Right lobe of liver (tissue), 6 donors: ENCODE measurements at regions not wholly inside any gene's neighbourhood (a gene's known extent, or its start where the extent isn't known, plus 50 kb on each side); places are given as distances from the start of the nearest gene placed in this dataset.

Source experiments
- ATAC-seq, 4 donors: fragments of 200-7000 bp; cut with Tn5 transposase; one replicate each; pipeline ENCODE4 v1.9.1; 2020; ENCODE audit warnings: mild to moderate bottlenecking in 4 of 4, moderate library complexity in 4 of 4
- DNase-seq, 3 donors: peaks; one replicate each; pipeline ENCODE4 v3.0.0-alpha.2; 2020
- H3K27ac ChIP-seq, 3 donors: fragments of 200-600 bp; one replicate each; pipeline ENCODE4 v1.8.0; 2022
- H3K27me3 ChIP-seq, 2 donors: fragments of 200-600 bp; one replicate each; pipeline ENCODE4 v1.8.0; 2022
- H3K36me3 ChIP-seq, 4 donors: fragments of 200-600 bp; sonication (generic) in 1 of 4; one replicate each; pipeline versions ENCODE4 v1.5.1 to v1.8.0; 2017 to 2022; ENCODE audit warnings: control low read depth in 1 of 4
- H3K4me1 ChIP-seq, 4 donors: fragments of 200-600 bp; sonication (generic) in 1 of 4; one replicate each; pipeline versions ENCODE4 v1.5.1 to v1.8.0; 2017 to 2022; ENCODE audit warnings: control low read depth in 1 of 4
- H3K4me3 ChIP-seq, 3 donors: fragments of 200-600 bp; one replicate each; pipeline ENCODE4 v1.8.0; 2022
- H3K9me3 ChIP-seq, 4 donors: fragments of 200-600 bp; sonication (generic) in 1 of 4; one replicate each; pipeline versions ENCODE4 v1.5.1 to v1.8.0; 2017 to 2022; ENCODE audit warnings: control low read depth in 1 of 4
- CTCF ChIP-seq, 4 donors: fragments of 200-600 bp in 3 of 4; fragments of 450-650 bp in 1 of 4; IDR thresholded peaks; one replicate each; pipeline versions ENCODE4 v1.5.1 to v1.8.0; 2016 to 2022; ENCODE audit warnings: antibody characterized with exemption in 4 of 4, mild to moderate bottlenecking in 2 of 4
- POLR2A ChIP-seq: fragments of 450-650 bp; IDR thresholded peaks from one replicate; pipeline ENCODE4 v1.6.1; 2017; ENCODE audit warnings: antibody characterized with exemption, mild to moderate bottlenecking
- WGBS: methylation state at CpG from one replicate; pipeline ENCODE4 v1.1.6; 2018; ENCODE audit warnings: low coverage, low lambda C conversion rate; ENCODE audit not compliant: insufficient coverage; ENCODE audit errors: missing lambda C conversion rate; 5-methylcytosine and 5-hydroxymethylcytosine counted together
- intact Hi-C, 2 donors: fragments of 100-400 bp; cut with DNase I; formaldehyde crosslinking; loops; one replicate each; pipeline versions ENCODE4 v1.11.2 to v1.14.1; 2022
- donor health status: DM: no; HTN: yes; CAD: no.
- donor health status: DM: no; HTN: no; CAD: no.
- donor health status: DM: no; HTN: no; CAD: no.
- donor health status: DM: no; HTN: yes; CAD: no.
- donor health status: DM: no; HTN: yes; CAD: no.

- TF ChIP-seq POLR2A, result no peak
- TF ChIP-seq CTCF (IDR thresholded peaks at IDR 0.05), result no peak
- no peaks in the 10 kb centered on the region for H3K9me3 ChIP-seq
- intact Hi-C loops, result no loop called here
- no peak overlapping the region for H3K4me3 ChIP-seq
- ATAC-seq (peak; percentile 12 to 64 (median 41)), DNase-seq (no peak)
- H3K4me1 ChIP-seq, result peaks cover 0 to 23% (median 6%) of the 10 kb centered on the region in 4 donors
- H3K27ac ChIP-seq, result peak overlapping the region in 2 of 3 donors; percentile 4 to 31
- no peaks in the 10 kb centered on the region for H3K36me3 ChIP-seq
- WGBS, result 37% methylated on average over 6 of the region's 7 CpGs
- H3K27me3 ChIP-seq, result no peaks in the 10 kb centered on the region
Observed at GRCh38 chr9:87375397-87376073, 122.1 kb upstream of the DAPK1 start.

GRCh38 chr9:87378676-87379075 lies 119.0 kb upstream of the DAPK1 start:
- intact Hi-C loops, result no loop called here
- peaks cover 0 to 26% (median 8%) of the 10 kb centered on the region in 4 donors for H3K4me1 ChIP-seq
- no peaks in the 10 kb centered on the region for H3K9me3 ChIP-seq
- DNase-seq (no peak), ATAC-seq (no peak)
- no peak overlapping the region for H3K27ac ChIP-seq
- TF ChIP-seq POLR2A, result no peak
- TF ChIP-seq CTCF (IDR thresholded peaks at IDR 0.05), result no peak
- H3K4me3 ChIP-seq, result no peak overlapping the region
- WGBS, result 88% methylated on average over 1 of the region's 1 CpG
- H3K27me3 ChIP-seq, result no peaks in the 10 kb centered on the region
- no peaks in the 10 kb centered on the region for H3K36me3 ChIP-seq

- 55% methylated on average over 6 of the region's 6 CpGs for WGBS
- H3K27me3 ChIP-seq, result no peaks in the 10 kb centered on the region
- peak in 1 of 4 donors; percentile 25 for ATAC-seq
- no peak overlapping the region for H3K4me3 ChIP-seq
- H3K9me3 ChIP-seq, result no peaks in the 10 kb centered on the region
- peaks cover 0 to 29% (median 8%) of the 10 kb centered on the region in 4 donors for H3K4me1 ChIP-seq
- no peak overlapping the region for H3K27ac ChIP-seq
- no peak for TF ChIP-seq POLR2A
- no peak for TF ChIP-seq CTCF (IDR thresholded peaks at IDR 0.05)
- no peak for DNase-seq
- H3K36me3 ChIP-seq, result no peaks in the 10 kb centered on the region
- intact Hi-C loops, result no loop called here
Observed at GRCh38 chr9:87379300-87379699, 118.4 kb upstream of the DAPK1 start.

- DNase-seq, result no peak
- Histone ChIP-seq H3K4me3 (no peak overlapping the region), H3K4me1 (peaks cover 0 to 35% (median 11%) of the 10 kb centered on the region in 4 donors), H3K27ac (peak overlapping the region; percentile 22 to 61 (median 61)), H3K9me3 (no peaks in the 10 kb centered on the region), H3K36me3 (no peaks in the 10 kb centered on the region), H3K27me3 (no peaks in the 10 kb centered on the region)
- 60% methylated on average over 4 of the region's 4 CpGs for WGBS
- intact Hi-C loops, result no loop called here
- peak; percentile 21 to 49 (median 40) for ATAC-seq
- TF ChIP-seq CTCF (IDR thresholded peaks at IDR 0.05) (no peak), POLR2A (no peak)
Observed at GRCh38 chr9:87381050-87381711, 116.5 kb upstream of the DAPK1 start.
